Cardiac septum (tissue), 1 donor: ENCODE measurements at regions not wholly inside any gene's neighbourhood (a gene's known extent, or its start where the extent isn't known, plus 50 kb on each side); places are given as distances from the start of the nearest gene placed in this dataset.
"Not testable (repeated sequence)": the region's sequence is repeated elsewhere in the genome, so short reads cannot be mapped to it uniquely, and the experiment has no call there.

Experiments used
- DNase-seq: peaks from one replicate; pipeline ENCODE4 v3.0.0-alpha.2; 2020; ENCODE audit warnings: low spot score
- intact Hi-C: fragments of 100-400 bp; cut with DNase I; formaldehyde crosslinking; loops from one replicate; pipeline ENCODE4 v1.14.0; 2022
- donor health status: DM: no; HTN: no; CAD: no.

DNA sequence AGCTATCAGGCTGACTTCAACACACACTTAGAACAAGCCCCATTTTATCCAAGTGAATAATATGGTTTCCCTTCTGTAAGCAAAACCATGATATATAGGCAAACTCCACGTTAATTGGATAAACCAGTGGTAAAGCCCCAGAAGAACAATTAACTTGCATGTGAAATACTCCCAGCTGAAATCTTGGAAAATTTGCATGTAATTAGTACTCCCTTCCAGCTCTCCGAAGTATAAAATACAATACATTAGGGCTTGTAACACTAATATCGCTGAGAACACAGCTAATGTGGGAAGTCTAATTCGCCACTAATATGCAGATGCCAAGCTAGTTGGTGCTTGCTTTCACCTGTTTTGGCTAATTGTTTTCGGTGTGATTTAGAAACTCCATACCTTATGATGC lies 859.0 kb upstream of the AUTS2 start:
- intact Hi-C loops = no loop called here
- no peak for DNase-seq

DNA sequence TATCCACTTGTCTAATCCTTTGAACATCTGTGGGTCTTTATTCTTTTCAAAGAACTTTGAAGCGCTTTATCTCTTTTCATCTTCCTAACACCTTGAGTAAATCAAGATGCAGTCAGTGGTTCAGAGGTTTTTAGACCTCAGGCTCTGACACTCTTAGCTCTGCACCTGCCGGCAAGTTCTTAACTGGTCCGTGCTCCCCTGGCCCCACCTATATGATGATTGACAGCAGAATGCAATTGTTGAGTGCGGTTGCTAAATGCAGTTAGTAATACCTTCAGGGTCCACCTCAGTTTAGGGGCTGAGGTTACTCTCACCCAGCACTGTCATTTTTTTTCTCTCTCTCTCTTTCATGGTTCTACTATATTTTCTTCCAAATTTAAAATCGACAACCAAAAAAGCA lies 854.2 kb upstream of the AUTS2 start:
- intact Hi-C loops = no loop called here
- DNase-seq = no peak

DNA sequence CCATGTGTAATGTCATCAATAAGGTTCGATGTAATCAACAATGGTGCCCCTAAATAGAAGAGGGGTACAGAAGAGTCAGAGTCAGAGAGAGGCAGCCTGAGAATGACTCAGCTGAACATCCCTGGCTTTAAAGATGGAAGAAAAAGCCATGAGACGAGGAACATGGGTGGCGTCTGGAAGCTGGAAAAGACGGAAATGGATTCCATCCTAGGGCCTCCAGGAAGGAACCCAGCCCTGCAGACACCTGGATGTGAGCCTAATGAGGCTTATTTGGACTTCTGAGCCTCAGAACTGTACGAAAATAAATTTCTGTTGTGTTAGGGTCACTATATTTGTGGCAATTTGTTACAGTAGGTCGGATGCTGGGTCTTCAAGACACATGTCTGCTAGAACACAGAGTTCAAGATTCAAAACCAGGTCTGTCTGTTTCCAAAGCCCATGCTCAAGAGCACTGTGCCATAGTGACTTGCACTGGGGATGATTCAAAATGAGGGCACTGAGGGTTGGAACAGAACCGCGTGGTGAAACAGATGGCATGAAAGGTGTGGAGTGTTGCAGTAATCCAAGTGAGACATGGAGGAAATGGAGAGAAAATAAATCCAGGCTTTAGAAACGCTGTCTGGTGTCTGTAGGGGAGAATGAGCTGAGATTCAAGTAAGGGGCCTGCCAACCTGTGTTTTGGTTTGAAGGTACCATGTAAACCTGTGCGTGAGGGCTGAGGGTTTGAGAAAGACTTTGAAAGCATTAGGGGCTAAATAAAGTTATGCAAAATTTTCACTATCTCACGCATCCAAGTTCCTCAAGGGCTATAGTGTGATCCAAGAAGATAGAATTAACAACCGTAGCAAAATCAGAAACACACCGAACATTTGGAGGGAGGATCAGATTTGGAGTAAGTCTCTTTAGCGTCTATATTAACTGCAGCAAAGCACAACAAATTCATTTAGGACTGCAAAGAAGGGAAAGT lies 849.1 kb upstream of the AUTS2 start:
- intact Hi-C loops = no loop called here
- no peak for DNase-seq

DNA sequence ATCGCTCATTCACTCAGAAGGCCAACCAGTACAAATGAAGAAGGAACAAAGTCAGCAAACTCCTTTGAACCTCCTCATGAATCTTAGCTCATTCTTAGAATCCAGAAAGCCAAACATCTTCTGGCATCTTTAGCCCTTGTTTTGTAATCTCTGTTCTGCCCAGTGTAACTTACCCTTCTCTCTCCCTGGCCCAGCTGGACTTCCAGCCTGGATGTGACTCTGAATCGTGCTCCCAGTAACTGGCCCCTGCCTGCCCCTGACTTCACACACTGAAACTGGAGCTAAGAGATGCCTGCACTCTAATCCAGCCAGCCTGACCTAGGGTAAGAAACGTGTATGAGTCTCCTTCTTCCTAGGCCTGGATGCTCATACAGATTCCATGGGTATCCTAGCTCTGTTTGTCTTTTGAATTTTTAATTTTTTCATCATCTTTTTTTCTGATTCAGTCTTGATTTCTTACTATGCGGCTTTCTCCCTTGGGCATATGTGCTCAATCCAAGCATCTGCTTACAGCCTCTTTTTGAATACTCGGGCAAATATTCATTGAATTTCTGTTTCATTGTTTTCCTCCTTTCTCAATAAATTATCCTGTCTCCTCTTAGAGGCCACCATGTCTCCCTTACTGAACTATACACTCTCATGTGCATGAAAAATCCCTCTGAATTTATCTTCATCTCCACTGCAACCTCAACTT lies 845.6 kb upstream of the AUTS2 start:
- intact Hi-C loops = no loop called here
- DNase-seq = no peak

DNA sequence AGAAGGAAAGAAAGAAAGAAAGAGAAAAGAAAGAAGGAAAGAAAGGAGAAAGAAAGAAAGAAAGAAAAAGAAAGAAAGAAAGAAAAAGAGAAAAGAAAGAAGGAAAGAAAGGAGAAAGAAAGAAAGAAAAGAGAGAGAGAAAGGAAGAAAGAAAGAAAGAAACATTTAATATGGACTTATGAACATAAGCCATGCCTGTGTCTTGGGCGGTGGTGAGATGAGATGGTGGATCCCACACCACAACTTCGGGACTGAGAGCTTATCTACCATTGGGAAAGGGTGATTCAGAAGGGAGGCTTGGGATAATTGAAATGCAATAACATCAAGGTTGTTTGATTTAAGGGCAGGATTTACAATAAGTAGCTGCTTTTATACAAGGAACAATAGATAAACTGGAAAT lies 843.9 kb upstream of the AUTS2 start:
- intact Hi-C loops = no loop called here
- DNase-seq = no peak

DNA sequence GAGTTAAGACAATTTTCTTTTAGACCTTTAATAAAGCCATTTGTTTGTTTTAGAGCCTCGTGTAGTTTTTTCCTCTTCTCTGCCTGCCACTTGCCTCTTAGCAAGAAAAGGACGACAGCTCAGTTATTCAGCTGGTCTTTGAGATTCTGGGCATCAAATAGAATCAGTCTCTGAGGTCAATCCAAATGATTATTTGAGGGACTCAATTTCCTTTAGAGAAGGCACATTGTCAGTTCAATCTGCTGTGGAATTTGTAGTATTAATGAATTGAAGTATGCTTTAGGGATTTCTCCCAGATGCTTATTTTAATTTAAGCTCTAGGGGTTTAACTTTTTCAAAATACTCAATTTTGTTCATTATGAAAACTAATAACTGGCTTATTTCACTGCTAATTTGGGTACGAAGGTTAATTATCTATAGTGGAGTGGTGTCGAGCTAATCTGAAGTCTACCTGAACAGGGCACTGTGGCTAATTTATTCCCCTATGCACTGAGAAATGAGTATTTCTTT lies 841.2 kb upstream of the AUTS2 start:
- no peak for DNase-seq
- intact Hi-C loops = no loop called here

DNA sequence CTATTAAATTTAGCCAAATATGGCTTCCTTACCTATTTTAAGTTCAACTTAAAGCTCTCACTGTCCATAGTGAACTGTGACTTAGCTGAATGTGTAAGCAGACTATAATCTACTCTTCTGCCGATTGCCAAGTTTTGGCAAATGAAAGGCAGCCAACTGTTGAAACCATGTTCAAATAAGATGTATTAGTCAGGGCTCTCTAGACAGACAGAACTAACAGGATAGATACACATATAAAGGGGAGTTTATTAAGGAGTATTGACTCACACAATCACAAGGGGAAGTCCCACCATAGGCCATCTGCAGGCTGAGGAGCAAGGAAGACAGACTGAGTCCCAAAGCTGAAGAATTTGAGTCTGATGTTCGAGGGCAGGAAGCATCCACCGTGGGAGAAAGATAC lies 837.7 kb upstream of the AUTS2 start:
- no peak for DNase-seq
- intact Hi-C loops = no loop called here

DNA sequence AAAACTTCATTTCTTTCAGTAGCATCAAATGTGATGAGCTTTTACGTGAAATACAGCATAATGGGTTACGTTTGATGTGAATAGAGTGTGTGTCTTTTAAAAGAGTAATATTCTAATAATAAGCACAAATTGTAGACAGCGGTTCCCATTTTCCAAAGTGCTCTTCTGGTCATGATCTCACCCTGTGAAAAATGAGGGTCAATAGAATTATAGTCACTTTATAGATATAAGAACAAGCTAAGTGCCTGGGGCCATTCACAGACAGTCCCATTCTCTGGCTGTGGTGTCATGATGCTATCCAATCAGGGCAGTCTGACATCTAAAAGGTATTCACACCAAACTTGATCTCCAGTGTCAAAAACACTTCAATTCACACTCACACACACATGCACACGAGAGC lies 830.8 kb upstream of the AUTS2 start:
- intact Hi-C loops = no loop called here
- DNase-seq = no peak

DNA sequence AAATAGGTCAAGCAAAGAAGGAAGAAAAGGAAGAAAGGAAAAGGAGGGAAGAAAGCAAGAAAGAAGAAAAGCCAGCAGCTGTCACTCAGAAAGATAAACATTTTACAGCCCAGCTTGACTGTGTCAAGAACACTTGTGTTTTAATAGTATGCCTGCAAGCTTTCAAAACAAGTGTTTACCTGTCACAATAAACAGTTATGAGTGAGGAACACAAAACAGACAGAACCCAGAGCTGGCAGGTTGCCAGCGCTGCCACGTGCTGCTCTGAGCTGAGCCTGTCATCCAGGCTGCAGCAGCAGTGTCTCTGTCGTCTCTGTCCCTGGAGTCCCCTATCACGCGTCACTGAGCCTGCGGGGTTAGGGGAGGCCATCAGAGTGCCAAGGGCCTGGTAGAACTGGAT lies 827.6 kb upstream of the AUTS2 start:
- intact Hi-C loops = no loop called here
- DNase-seq = no peak

DNA sequence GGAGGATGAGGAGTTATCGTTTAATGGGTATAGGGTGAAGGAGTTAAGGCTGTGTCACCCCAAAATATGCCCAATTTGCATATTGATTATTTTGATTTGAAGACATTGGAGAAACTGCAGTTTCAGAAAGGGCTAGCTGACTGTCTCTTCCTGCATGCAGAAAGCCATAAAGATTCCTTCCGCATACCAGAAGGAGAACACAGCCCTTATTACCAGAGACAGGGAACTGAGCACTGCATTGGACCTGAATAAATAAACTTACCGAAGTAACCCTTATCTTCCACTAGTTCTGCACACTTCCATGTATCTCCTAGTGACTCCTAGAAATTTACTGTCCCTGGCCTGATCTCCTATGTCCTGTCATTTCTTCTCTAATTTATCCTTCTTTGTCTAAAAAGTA lies 821.9 kb upstream of the AUTS2 start:
- DNase-seq = no peak
- intact Hi-C loops = no loop called here

DNA sequence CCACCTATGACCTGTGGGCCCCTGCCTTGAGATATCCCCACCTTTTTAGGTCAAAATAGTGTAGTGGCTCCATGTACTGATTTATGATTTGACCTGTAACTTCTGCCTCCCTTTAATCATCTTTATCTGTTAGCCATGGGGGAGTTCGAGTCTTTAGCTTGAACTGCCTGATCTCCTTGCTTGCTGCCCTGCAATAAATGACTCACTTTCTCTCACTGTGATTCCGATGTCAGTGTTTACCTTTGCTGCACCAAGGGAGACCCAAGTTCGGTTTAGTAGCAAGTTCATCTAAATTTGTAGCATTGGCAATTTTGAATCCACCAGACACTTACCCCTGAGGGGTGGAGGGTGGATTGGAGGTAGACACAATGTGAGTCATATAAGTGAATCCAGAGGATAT lies 814.6 kb upstream of the AUTS2 start:
- intact Hi-C loops = no loop called here
- DNase-seq = no peak

DNA sequence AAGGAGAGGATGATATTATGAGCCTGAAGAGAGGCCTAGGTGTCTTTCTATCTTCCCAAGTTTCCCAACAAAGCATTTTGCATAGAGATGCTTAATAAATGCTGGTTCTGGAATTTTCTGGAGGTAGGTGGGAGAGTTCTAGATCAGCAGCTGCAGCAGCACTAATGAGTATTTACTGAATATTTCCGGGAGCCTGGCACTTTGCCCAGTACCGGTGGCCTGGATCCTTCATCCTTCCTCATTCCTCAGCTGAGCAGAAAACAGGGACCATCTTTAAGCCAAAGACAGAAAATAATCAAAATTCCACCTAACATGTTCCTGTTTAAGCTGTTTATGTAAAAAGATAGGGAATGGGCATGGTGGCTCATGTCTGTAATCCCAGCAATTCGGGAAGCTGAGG lies 813.2 kb upstream of the AUTS2 start:
- intact Hi-C loops = no loop called here
- no peak for DNase-seq

DNA sequence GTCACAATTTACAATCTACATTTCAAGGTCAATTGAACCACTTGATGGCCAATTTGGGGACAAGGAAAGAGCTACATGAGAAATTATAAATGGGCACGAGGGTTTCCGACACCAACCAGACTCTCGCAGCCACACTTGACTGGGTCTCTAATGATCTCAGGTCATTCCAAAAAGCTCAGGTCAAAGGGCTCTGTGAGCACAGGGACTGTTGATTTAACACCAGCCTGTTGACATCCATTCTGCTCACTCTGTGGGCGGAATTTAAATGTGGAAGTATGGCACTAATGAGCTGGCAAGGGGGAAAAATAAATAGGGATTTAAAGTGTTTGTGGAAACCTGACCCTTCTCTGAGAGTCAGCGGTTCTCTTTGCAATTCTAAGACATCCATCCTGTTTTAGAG lies 810.7 kb upstream of the AUTS2 start:
- DNase-seq = no peak
- intact Hi-C loops = no loop called here

DNA sequence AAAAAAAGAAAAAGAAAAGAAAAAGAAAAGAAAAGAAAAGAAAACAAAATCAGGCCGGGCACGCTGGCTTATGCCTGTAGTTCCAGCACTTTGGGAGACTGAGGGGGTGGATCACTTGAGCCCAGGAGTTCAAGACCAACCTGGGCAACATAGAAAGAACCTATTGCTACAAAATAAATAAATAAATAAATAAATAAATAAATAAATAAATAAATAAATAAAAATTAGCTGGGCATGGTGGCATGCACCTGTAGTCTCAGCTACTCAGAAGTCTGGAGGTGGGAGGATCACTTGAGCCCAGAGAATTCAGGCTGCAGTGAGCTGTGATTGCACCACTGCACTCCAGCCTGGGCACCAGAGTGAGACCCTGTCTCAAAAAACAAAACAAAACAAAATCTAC lies 809.7 kb upstream of the AUTS2 start:
- intact Hi-C loops, DNase-seq: not testable (repeated sequence)

DNA sequence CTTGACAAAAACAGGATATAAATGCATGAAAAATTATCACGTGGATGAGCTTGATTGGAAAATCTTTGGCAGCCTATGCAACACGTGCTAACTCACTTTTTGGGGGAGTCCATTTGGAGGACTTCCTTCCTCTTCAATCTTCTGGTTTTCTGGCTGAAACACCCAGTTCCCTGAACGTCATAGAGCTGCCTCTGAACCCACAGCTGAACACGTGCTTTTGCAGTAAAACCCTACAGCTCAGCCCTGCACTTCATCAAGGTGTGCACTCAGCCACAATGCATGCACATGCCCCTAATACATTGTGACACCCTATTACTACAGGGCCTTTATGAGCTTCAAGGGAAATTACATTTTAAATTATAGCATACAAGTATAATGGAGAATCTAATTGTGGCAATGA lies 808.7 kb upstream of the AUTS2 start:
- no peak for DNase-seq
- intact Hi-C loops = no loop called here

DNA sequence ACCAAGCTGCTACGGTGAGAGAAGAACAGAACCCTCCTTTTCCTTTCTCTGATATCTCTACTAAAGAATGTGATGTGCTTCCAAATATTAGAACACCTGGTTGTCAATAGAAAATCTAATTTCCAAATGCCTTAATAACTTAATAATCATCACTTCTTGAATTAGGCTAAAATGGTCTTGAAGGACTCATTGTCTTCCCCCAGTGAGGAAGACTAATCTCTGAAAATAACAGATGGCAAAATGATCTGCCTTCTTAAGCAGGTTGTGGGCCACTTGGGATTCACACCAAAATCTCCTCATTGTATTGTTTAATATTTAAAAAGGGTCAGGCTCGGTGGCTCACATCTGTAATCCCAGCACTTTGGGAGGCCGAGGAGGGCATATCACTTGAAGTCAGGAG lies 805.9 kb upstream of the AUTS2 start:
- intact Hi-C loops = no loop called here
- no peak for DNase-seq

DNA sequence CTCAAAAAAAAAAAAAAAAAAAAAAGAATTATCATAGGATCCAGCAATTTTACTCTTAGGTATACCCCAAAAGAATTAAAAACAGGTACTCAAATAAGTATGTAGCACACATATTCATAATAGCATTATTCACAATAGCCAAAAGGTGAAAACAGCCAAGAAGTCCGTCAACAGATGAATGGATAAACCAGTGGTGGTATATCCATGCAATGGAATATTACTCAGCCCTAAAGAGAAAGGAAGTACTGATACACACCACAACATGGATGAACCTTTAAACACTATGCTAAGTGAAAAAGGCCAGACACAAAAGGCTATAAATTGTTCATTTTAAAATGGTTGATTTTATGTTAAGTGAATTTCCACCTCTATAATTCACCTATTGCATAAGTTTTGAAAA lies 804.8 kb upstream of the AUTS2 start:
- no peak for DNase-seq
- intact Hi-C loops = no loop called here

DNA sequence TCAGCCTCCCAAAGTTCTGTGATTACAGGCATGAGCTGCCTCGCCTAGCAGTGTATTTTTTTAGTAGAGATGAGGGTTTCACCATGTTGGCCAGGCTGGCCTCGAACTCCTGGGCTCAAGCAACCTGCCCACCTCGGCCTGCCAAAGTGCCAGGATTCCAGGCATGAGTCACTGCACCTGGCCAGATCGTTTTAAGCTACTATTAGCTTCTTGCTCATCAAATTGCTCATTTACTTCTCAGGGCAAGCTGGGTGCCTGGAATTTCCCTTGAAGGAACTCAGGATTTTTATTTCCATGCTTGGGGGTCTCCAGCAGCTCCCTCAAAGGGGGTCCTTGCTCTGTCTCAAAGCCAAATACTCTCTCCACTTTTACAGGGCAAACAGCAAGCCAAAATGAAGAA lies 798.0 kb upstream of the AUTS2 start:
- intact Hi-C loops = no loop called here
- DNase-seq = no peak

DNA sequence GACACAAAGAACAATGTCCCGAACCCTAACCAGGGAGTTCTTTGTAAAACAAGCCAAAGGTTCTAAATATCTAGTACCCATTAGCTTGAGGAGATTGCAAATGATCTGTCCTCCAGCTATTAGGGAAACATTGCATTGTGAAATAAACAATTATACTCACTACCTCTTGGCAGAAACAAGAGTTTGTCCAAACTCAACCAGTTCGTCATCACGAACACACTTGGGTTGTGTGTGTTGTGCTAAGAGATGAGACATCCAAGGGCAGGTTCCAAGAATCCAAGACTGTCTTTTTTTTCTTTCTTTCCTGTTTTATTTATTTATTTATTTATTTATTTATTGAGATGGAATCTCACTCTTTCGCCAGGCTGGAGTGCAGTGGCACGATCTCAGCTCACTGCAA lies 793.1 kb upstream of the AUTS2 start:
- intact Hi-C loops = no loop called here
- DNase-seq = no peak

DNA sequence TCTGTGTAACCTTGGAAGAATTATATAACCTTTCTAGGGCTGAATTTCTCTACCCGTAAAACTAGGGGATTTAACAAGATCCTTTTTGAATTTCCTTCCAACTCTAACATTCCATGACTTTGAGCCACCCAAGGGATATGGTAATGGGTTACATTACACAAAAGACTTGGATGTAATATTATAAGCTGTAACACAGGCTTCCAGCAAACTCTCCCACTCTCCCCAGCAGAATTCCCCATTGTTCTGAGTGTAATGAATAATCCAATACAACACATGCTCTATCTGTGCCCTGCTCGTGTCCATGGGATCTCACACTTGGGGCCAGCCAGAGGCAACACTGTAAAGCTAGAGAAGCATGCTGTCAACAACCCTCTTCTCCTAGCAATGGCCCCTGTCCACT lies 790.6 kb upstream of the AUTS2 start:
- intact Hi-C loops = no loop called here

DNA sequence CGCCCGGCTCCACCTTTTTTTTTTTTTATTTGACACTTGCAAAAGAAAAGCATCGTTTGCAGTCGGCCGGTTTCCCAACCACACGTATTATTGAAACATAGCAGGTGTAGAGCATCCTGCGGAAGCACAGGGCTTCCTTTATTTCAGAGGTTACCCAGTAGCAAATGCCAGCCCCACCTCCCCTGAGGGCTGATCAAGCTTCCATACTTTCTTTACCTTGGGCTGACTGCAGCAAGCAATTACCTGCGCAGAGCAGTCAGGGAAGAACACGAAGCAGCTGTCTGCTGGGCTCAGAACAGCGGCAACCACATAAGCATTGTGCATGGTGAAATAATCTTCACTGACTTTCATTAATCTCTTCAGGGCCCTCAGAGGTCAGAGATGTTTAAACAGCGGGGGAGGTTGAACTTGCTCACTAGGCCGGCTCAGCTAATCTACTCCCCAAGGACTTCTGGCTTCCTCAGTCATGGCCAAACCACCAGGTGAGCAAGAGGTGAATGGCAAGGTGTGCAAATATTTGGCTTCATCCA lies 784.7 kb upstream of the AUTS2 start:
- DNase-seq = no peak
- intact Hi-C loops = no loop called here

More for the DNA sequence above, 790.6 kb upstream of the AUTS2 start:
- no peak for DNase-seq
